Astrocyte of the spinal cord (primary cell): ENCODE measurements at regions not wholly inside any gene's neighbourhood (a gene's known extent, or its start where the extent isn't known, plus 50 kb on each side); places are given as distances from the start of the nearest gene placed in this dataset.
"Not testable (repeated sequence)": the region's sequence is repeated elsewhere in the genome, so short reads cannot be mapped to it uniquely, and the experiment has no call there.

ENCODE experiments used
- DNase-seq: peaks from one replicate; pipeline ENCODE4 v3.0.0; 2011; ENCODE audit warnings: low read depth, low spot score
- H3K4me3 ChIP-seq: 2 replicates; pipeline ENCODE4 v1.5.1; 2011; ENCODE audit warnings: low read depth, mild to moderate bottlenecking, low read length, moderate library complexity
- CTCF ChIP-seq: IDR thresholded peaks from 2 replicates; pipeline ENCODE4 v1.5.1; 2012; ENCODE audit warnings: low read depth, mild to moderate bottlenecking, low read length, inconsistent platforms
- in situ Hi-C: cut with HindIII; loops from 2 replicates; pipeline ENCODE4 v1.10.0; 2017; ENCODE audit warnings: low sequenced_read_pairs

- DNase-seq, in situ Hi-C loops, H3K4me3 ChIP-seq: not testable (repeated sequence)
Observed at GRCh38 chr10:109809954-109810353, 113.4 kb downstream of the XPNPEP1 start.

GRCh38 chr10:109801191-109801590 lies 122.1 kb downstream of the XPNPEP1 start:
- in situ Hi-C loops, DNase-seq, H3K4me3 ChIP-seq: not testable (repeated sequence)

GRCh38 chr10:109790647-109791046 lies 132.7 kb downstream of the XPNPEP1 start:
- no peak overlapping the region for H3K4me3 ChIP-seq
- no peak for DNase-seq
- no peak for TF ChIP-seq CTCF
- in situ Hi-C loops: no loop called here

- H3K4me3 ChIP-seq: no peak overlapping the region
- TF ChIP-seq CTCF: no peak
- in situ Hi-C loops: no loop called here
- no peak for DNase-seq
Observed at GRCh38 chr10:109784236-109784635, 139.1 kb downstream of the XPNPEP1 start.

- TF ChIP-seq CTCF: no peak
- H3K4me3 ChIP-seq: no peak overlapping the region
- in situ Hi-C loops: no loop called here
- DNase-seq: no peak
Observed at GRCh38 chr10:109783286-109783685, 140.0 kb downstream of the XPNPEP1 start.

- DNase-seq: no peak
- no peak for TF ChIP-seq CTCF
- no peak overlapping the region for H3K4me3 ChIP-seq
- in situ Hi-C loops: no loop called here
Observed at GRCh38 chr10:109780997-109781396, 142.3 kb downstream of the XPNPEP1 start.

GRCh38 chr10:109778993-109779392 lies 144.3 kb downstream of the XPNPEP1 start:
- in situ Hi-C loops: no loop called here
- no peak overlapping the region for H3K4me3 ChIP-seq
- DNase-seq: no peak
- TF ChIP-seq CTCF: no peak

- in situ Hi-C loops: no loop called here
- H3K4me3 ChIP-seq: no peak overlapping the region
- TF ChIP-seq CTCF: no peak
- no peak for DNase-seq
Observed at GRCh38 chr10:109774121-109774440, 149.2 kb downstream of the XPNPEP1 start.
